ENCODE measurements at regions not wholly inside any gene's neighbourhood (a gene's known extent, or its start where the extent isn't known, plus 50 kb on each side); places are given as distances from the start of the nearest gene placed in this dataset.

DNA sequence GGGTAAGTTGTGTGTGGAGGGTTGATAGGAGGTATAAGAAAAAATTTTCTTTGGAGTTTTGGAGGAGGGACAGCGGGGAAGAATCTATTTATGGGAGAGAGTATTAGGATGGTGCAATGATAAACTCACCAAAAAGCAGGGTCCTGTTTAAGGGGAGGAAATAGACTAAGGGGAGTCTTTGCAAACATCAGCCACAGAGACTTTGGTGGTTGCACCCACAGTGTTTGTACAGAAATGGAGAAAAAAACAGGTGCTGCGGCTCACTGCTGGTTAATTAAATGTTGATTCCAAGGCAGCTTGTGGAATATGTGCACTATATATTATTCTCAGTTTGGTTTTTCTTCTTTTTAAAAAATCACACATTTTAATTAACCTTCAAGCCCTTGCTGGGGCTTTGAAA, 182.1 kb downstream of the NECTIN3 start:
- TF ChIP-seq, protein P1, sequence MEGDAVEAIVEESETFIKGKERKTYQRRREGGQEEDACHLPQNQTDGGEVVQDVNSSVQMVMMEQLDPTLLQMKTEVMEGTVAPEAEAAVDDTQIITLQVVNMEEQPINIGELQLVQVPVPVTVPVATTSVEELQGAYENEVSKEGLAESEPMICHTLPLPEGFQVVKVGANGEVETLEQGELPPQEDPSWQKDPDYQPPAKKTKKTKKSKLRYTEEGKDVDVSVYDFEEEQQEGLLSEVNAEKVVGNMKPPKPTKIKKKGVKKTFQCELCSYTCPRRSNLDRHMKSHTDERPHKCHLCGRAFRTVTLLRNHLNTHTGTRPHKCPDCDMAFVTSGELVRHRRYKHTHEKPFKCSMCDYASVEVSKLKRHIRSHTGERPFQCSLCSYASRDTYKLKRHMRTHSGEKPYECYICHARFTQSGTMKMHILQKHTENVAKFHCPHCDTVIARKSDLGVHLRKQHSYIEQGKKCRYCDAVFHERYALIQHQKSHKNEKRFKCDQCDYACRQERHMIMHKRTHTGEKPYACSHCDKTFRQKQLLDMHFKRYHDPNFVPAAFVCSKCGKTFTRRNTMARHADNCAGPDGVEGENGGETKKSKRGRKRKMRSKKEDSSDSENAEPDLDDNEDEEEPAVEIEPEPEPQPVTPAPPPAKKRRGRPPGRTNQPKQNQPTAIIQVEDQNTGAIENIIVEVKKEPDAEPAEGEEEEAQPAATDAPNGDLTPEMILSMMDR (IDR thresholded peaks at IDR 0.05; ENCODE audit: control extremely low read depth in 1 of 3, insufficient read depth in 1 of 3, low read depth in 1 of 3, low read length in 3 of 3) = no peak
- TF ChIP-seq SRF (IDR thresholded peaks at IDR 0.05; ENCODE audit: low read depth, low read length) (no peak), EP300 (IDR thresholded peaks at IDR 0.05; ENCODE audit: borderline replicate concordance in 1 of 2, low read depth in 2 of 2, low read length in 2 of 2) (no peak), POLR2A (IDR thresholded peaks at IDR 0.05; ENCODE audit: control extremely low read depth in 1 of 2, low read depth in 2 of 2, low read length in 2 of 2) (no peak), TBP (IDR thresholded peaks at IDR 0.05; ENCODE audit: low read depth, low read length) (no peak), CTBP2 (IDR thresholded peaks at IDR 0.05; ENCODE audit: borderline replicate concordance, insufficient read depth, insufficient read length, low read length) (no peak)

Data from H1 (cell line).